Heart right ventricle (tissue), 16 donors: ENCODE measurements at regions not wholly inside any gene's neighbourhood (a gene's known extent, or its start where the extent isn't known, plus 50 kb on each side); places are given as distances from the start of the nearest gene placed in this dataset.

Experiments used
- ATAC-seq, 8 donors: fragments of 200-7000 bp; cut with Tn5 transposase; one replicate each; pipeline ENCODE4 v1.9.1; 2020; ENCODE audit warnings: mild to moderate bottlenecking in 8 of 8, moderate library complexity in 8 of 8, moderate number of reproducible peaks in 1 of 8
- DNase-seq, 2 donors: peaks; one replicate each; pipeline ENCODE4 v3.0.0-alpha.2; 2020
- H3K27ac ChIP-seq, 10 donors: fragments of 200-600 bp; sonication (generic) in 2 of 10; one replicate each; pipeline versions ENCODE4 v1.5.0 to v1.8.0; 2020 to 2022; ENCODE audit warnings: mild to moderate bottlenecking in 3 of 10
- H3K27me3 ChIP-seq, 7 donors: fragments of 200-600 bp; one replicate each; pipeline ENCODE4 v1.8.0; 2021 to 2022; ENCODE audit warnings: mild to moderate bottlenecking in 2 of 7
- H3K36me3 ChIP-seq, 9 donors: fragments of 200-600 bp; sonication (generic) in 1 of 9; one replicate each; pipeline versions ENCODE4 v1.5.0 to v1.8.0; 2020 to 2022; ENCODE audit warnings: mild to moderate bottlenecking in 2 of 9
- H3K4me1 ChIP-seq, 9 donors: fragments of 200-600 bp; sonication (generic) in 1 of 9; one replicate each; pipeline versions ENCODE4 v1.5.0 to v1.8.0; 2020 to 2022; ENCODE audit warnings: mild to moderate bottlenecking in 4 of 9
- H3K4me3 ChIP-seq, 10 donors: fragments of 200-600 bp; sonication (generic) in 2 of 10; one replicate each; pipeline versions ENCODE4 v1.5.0 to v1.8.0; 2020 to 2022; ENCODE audit warnings: mild to moderate bottlenecking in 7 of 10, moderate library complexity in 2 of 10
- H3K9me3 ChIP-seq, 11 donors: fragments of 200-600 bp in 10 of 11; sonication (generic) in 2 of 11; one replicate each; pipeline versions ENCODE4 v1.5.0 to v1.8.0; 2013 to 2022; ENCODE audit warnings: mild to moderate bottlenecking in 2 of 11, control low read depth in 1 of 11, moderate library complexity in 1 of 11
- WGBS, 2 donors: extraction: QIAGEN DNeasy Blood & Tissue Kit; methylation state at CpG; one replicate each; pipeline ENCODE4 v1.1.7; 2013; ENCODE audit warnings: inconsistent platforms in 1 of 2; 5-methylcytosine and 5-hydroxymethylcytosine counted together
- intact Hi-C, 10 donors: fragments of 100-400 bp; cut with DNase I; formaldehyde crosslinking; loops; one replicate each; pipeline versions ENCODE4 v1.11.1 to v1.14.2; 2022
- TF ChIP-seq, protein P1 (sequence below), 9 donors: fragments of 200-600 bp; sonication (generic) in 2 of 9; IDR thresholded peaks; one replicate each; pipeline versions ENCODE4 v1.5.0 to v1.8.0; 2021 to 2022; ENCODE audit warnings: antibody characterized with exemption in 9 of 9, mild to moderate bottlenecking in 5 of 9, moderate library complexity in 1 of 9
- donor health status: Arrhythmogenic right ventricular cardiomyopathy.
- donor health status: ischemic (EF 13 %, LVEDD 7.1; RV severe dilation, severe dysfunction).
- donor health status: healthy with polysubstance abuse.
- donor health status: DM: no; HTN: yes; CAD: no.
- donor health status: DM: no; HTN: no; CAD: no.
- donor health status: ischemic (EF 25% LVEDD 6.9; RV normal size, moderate dysfunction).
- donor health status: ischemic (EF 25% LVEDD 5.7; RV mildly dilated, moderate dysfunction).
- donor health status: healthy.
- donor health status: DM: yes; HTN: yes; CAD: no.
- donor health status: Ischemic cardiomyopathy.
- donor health status: ischemic (EF 35%, LVEDD 5.7; RV mildly dilated, moderate dysfunction).
- donor health status: nonischemic (EF 11% LVEDD 7.7; RV severe dilation, severe dysfunction).
- donor health status: DM: yes; HTN: yes; CAD: no.
- donor health status: PGD.
- donor health status: ischemic (EF 29% LVEDD 5.4; RV normal size, mild dysfunction).
- donor health status: nonischemic (EF 23%, LVEDD 6.1; RV moderate dilation, normal function).

DNA sequence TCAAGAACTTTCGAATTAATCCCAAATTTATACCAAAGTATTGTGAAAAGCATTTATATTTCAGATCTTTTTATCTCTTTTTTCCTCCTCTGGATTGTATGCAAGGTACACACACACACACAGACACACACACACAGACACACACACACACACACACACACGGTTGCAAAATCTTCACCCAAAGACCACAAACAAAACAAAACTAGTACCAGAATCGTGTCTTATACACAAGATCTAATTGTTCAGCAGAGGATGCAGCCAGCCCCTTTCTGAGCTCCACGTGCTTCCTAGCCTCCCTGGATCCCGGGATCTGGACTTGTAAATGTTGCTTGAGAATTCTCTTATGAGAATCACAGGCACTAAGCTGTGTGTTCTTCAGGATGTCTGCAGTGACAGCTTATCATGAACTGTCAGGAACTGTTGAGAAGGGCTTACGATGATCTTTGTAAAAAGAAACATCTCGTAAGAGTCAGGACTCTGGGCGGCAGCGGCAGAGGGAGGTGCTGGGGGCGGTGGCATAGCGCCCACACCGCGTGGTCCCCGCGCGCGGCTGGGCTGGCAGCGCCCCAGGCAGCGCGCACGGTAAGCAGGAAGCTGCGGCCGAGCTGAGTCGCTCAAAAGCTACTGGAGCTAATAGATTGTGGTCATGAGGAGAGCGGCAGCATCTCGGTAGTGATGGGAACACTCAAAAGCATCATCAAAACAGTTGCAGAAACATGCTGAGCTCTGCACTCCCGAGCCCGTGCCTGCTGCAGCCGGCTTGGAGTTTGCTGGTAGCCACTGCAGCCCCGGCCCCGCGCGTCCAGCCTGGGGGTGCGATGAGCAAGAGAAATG is 277.6 kb downstream of the GATA3 start:
- WGBS, 2 donors = 3 to 4% methylated on average over 34 of the region's 34 CpGs
- peaks cover 0 to 14% (median 4%) of the 10 kb centered on the region in 9 donors for H3K4me1 ChIP-seq
- no peaks in the 10 kb centered on the region for H3K9me3 ChIP-seq
- peak; percentile 64 to 86 (median 79) for ATAC-seq
- H3K27ac ChIP-seq = peak overlapping the region in 1 of 10 donors; percentile 75
- DNase-seq = peak; percentile 7 to 46
- peaks cover 0 to 42% (median 11%) of the 10 kb centered on the region in 7 donors for H3K27me3 ChIP-seq
- TF ChIP-seq, protein P1, sequence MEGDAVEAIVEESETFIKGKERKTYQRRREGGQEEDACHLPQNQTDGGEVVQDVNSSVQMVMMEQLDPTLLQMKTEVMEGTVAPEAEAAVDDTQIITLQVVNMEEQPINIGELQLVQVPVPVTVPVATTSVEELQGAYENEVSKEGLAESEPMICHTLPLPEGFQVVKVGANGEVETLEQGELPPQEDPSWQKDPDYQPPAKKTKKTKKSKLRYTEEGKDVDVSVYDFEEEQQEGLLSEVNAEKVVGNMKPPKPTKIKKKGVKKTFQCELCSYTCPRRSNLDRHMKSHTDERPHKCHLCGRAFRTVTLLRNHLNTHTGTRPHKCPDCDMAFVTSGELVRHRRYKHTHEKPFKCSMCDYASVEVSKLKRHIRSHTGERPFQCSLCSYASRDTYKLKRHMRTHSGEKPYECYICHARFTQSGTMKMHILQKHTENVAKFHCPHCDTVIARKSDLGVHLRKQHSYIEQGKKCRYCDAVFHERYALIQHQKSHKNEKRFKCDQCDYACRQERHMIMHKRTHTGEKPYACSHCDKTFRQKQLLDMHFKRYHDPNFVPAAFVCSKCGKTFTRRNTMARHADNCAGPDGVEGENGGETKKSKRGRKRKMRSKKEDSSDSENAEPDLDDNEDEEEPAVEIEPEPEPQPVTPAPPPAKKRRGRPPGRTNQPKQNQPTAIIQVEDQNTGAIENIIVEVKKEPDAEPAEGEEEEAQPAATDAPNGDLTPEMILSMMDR (IDR thresholded peaks at IDR 0.05) = no peak
- H3K4me3 ChIP-seq = peak overlapping the region in 9 of 10 donors; percentile 16 to 55 (median 43)
- H3K36me3 ChIP-seq = no peaks in the 10 kb centered on the region
- intact Hi-C loops = no loop called here

DNA sequence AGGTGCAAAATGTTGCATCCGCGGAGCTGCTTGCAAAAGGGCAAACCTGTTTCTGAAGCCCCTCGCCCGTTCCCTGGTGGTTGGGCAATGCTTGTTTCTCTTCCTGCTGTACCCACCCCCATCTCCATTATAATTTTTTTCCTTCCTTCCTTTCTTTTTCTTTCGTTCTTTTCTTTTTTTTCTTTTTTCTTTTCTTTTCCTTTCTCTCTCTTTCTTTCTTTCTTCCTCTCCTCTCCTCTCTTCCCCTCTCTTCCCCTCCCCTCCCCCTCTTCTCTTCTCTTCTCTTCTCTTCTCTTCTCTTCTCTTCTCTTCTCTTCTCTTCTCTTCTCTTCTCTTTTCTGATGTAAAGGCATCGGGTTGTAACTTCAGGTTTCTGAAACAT is 278.2 kb downstream of the GATA3 start:
- ATAC-seq = no peak
- intact Hi-C loops = no loop called here

DNA sequence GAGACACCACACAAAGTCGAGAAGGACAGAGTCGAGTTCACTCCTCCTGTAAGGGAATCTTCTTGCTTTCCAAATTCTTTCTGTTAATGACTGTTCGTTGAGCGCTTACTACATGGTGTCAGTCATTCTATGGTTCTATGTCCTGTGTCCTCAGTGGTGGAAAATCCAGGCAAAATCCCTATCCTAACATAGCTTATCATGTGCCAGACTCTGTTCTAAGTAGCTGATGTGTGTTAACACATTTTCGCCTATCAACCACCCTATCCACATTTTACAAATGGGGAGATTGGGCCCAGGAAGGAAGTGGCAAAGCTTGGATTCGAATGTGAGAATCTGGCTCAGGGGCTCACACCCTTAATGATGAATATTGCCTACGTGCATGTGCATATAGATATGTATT is 280.1 kb downstream of the GATA3 start:
- Histone ChIP-seq H3K4me3 (no peak overlapping the region), H3K27ac (no peak overlapping the region), H3K36me3 (no peaks in the 10 kb centered on the region), H3K4me1 (peaks cover 0 to 14% (median 4%) of the 10 kb centered on the region in 9 donors), H3K9me3 (no peaks in the 10 kb centered on the region), H3K27me3 (peaks cover 0 to 46% (median 11%) of the 10 kb centered on the region in 7 donors)
- ATAC-seq (no peak), DNase-seq (no peak)
- 86% methylated on average over 7 of the region's 7 CpGs for WGBS, 2 donors
- TF ChIP-seq, protein P1 (IDR thresholded peaks at IDR 0.05) = no peak
- intact Hi-C loops = no loop called here

More for the DNA sequence above, 278.2 kb downstream of the GATA3 start:
- H3K9me3 ChIP-seq = no peaks in the 10 kb centered on the region
- H3K27ac ChIP-seq = peak overlapping the region in 1 of 10 donors; percentile 75
- no peaks in the 10 kb centered on the region for H3K36me3 ChIP-seq
- WGBS, 2 donors = 12 to 14% methylated on average over 6 of the region's 6 CpGs
- no peak for DNase-seq
- TF ChIP-seq, protein P1 (IDR thresholded peaks at IDR 0.05) = no peak
- peaks cover 0 to 42% (median 11%) of the 10 kb centered on the region in 7 donors for H3K27me3 ChIP-seq
- H3K4me3 ChIP-seq = peak overlapping the region in 8 of 10 donors; percentile 26 to 55 (median 44)
- peaks cover 0 to 14% (median 4%) of the 10 kb centered on the region in 9 donors for H3K4me1 ChIP-seq

DNA sequence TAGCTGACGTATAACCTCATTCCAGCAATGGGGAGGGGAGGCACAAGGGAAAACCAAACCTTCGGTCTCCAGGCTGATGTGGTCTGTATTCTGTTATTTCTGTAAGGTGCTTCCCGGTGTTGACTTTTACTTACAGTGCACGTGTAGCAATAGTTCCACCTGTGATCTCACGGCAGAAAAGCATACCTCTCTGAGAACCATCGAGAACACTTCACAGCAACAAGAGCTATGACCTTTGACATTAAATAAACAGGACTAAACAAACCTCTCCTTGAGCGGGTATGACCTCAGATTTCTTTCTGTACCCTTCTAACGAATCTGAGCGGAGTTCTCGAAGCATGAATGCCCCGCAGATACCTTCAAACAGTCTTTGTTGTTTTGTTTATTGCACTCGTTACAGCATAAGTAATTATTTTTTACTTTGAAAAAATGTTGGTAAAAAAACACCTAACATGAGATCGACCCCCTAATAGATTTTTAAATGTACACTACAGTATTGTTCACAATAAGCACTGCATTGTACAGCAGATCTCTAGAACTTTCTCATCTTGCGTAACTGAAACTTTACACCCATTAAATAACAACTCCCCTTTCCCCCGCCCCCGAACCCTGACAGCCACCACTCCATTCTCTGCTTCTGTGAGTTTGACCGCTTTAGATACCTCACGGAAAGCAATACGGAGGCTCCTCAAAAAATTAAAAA is 282.3 kb downstream of the GATA3 start:
- Histone ChIP-seq H3K9me3 (no peaks in the 10 kb centered on the region), H3K27me3 (peaks cover 0 to 44% (median 7%) of the 10 kb centered on the region in 7 donors), H3K4me1 (peaks cover 0 to 14% (median 4%) of the 10 kb centered on the region in 9 donors), H3K36me3 (no peaks in the 10 kb centered on the region), H3K4me3 (no peak overlapping the region), H3K27ac (no peak overlapping the region)
- DNase-seq (no peak), ATAC-seq (no peak)
- intact Hi-C loops = no loop called here
- TF ChIP-seq, protein P1 (IDR thresholded peaks at IDR 0.05) = no peak
- 77 to 83% methylated on average over 19 of the region's 19 CpGs for WGBS, 2 donors
